Testis (tissue), 2 donors: ENCODE measurements at regions not wholly inside any gene's neighbourhood (a gene's known extent, or its start where the extent isn't known, plus 50 kb on each side); places are given as distances from the start of the nearest gene placed in this dataset.
"Not testable (repeated sequence)": the region's sequence is repeated elsewhere in the genome, so short reads cannot be mapped to it uniquely, and the experiment has no call there.

Experiments used
- DNase-seq: peaks from one replicate; pipeline ENCODE4 v3.0.0-alpha.2; 2019
- H3K27ac ChIP-seq, 2 donors: fragments of 200-600 bp; sonication (generic); one replicate each; pipeline ENCODE4 v1.5.1; 2019
- H3K27me3 ChIP-seq: fragments of 200-600 bp; sonication (generic); one replicate; pipeline ENCODE4 v1.5.1; 2019
- H3K36me3 ChIP-seq: fragments of 200-600 bp; sonication (generic); one replicate; pipeline ENCODE4 v1.5.1; 2017; ENCODE audit warnings: low read depth; ENCODE audit errors: missing control alignments
- H3K4me1 ChIP-seq: fragments of 200-600 bp; sonication (generic); one replicate; pipeline ENCODE4 v1.5.1; 2019
- H3K4me3 ChIP-seq, 2 donors: fragments of 200-600 bp; sonication (generic); one replicate each; pipeline ENCODE4 v1.5.1; 2017 to 2019
- H3K9me3 ChIP-seq: fragments of 200-600 bp; sonication (generic); one replicate; pipeline ENCODE4 v1.5.1; 2017
- WGBS, 2 donors: methylation state at CpG; one replicate each; pipeline ENCODE4 v1.1.5; 2018; 5-methylcytosine and 5-hydroxymethylcytosine counted together
- intact Hi-C: fragments of 100-400 bp; cut with DNase I; formaldehyde crosslinking; loops from one replicate; pipeline ENCODE4 v1.15.1; 2023; ENCODE audit warnings: low total_unique reads

GRCh38 chr7:76863150-76863773, 168.9 kb downstream of the SPDYE17 start:
- DNase-seq, H3K27ac ChIP-seq, H3K9me3 ChIP-seq, H3K4me1 ChIP-seq, H3K27me3 ChIP-seq, H3K4me3 ChIP-seq, intact Hi-C loops, H3K36me3 ChIP-seq: not testable (repeated sequence)
- WGBS, 2 donors: 17 to 42% methylated on average over 1 of the region's 5 CpGs

- intact Hi-C loops, H3K27ac ChIP-seq, H3K36me3 ChIP-seq: not testable (repeated sequence)
Measured at GRCh38 chr7:76862241-76862640, 169.9 kb downstream of the SPDYE17 start.

GRCh38 chr7:76859933-76860332, 172.2 kb downstream of the SPDYE17 start:
- H3K9me3 ChIP-seq, intact Hi-C loops, H3K36me3 ChIP-seq, H3K4me3 ChIP-seq, H3K27me3 ChIP-seq, H3K4me1 ChIP-seq, H3K27ac ChIP-seq, DNase-seq: not testable (repeated sequence)
- WGBS, 2 donors: 70 to 78% methylated on average over 5 of the region's 5 CpGs

More at GRCh38 chr7:76862241-76862640, 169.9 kb downstream of the SPDYE17 start:
- H3K27me3 ChIP-seq, DNase-seq, H3K4me3 ChIP-seq, H3K4me1 ChIP-seq, H3K9me3 ChIP-seq: not testable (repeated sequence)

GRCh38 chr7:76854631-76855030, 177.5 kb downstream of the SPDYE17 start:
- H3K4me3 ChIP-seq, DNase-seq, intact Hi-C loops, H3K4me1 ChIP-seq, H3K27me3 ChIP-seq, H3K36me3 ChIP-seq, H3K27ac ChIP-seq, H3K9me3 ChIP-seq: not testable (repeated sequence)

- H3K4me3 ChIP-seq, H3K27ac ChIP-seq, H3K36me3 ChIP-seq, DNase-seq, H3K9me3 ChIP-seq, intact Hi-C loops, H3K27me3 ChIP-seq, H3K4me1 ChIP-seq: not testable (repeated sequence)
- WGBS, 2 donors: 68 to 79% methylated on average over 6 of the region's 6 CpGs
Measured at GRCh38 chr7:76852787-76853584, 179.2 kb downstream of the SPDYE17 start.

GRCh38 chr7:76852362-76852761, 179.8 kb downstream of the SPDYE17 start:
- H3K4me3 ChIP-seq, intact Hi-C loops, H3K27me3 ChIP-seq, DNase-seq, H3K27ac ChIP-seq, H3K9me3 ChIP-seq, H3K36me3 ChIP-seq, H3K4me1 ChIP-seq: not testable (repeated sequence)
- 75 to 100% methylated on average over 1 of the region's 1 CpG for WGBS, 2 donors

- H3K4me1 ChIP-seq, H3K9me3 ChIP-seq, H3K36me3 ChIP-seq, H3K27ac ChIP-seq, H3K27me3 ChIP-seq, intact Hi-C loops, DNase-seq, H3K4me3 ChIP-seq: not testable (repeated sequence)
- 40 to 80% methylated on average over 1 to 2 of the region's 5 CpGs for WGBS, 2 donors
Measured at GRCh38 chr7:76851617-76852016, 180.5 kb downstream of the SPDYE17 start.

GRCh38 chr7:76849887-76850563, 182.1 kb downstream of the SPDYE17 start:
- H3K4me3 ChIP-seq, DNase-seq, H3K36me3 ChIP-seq, H3K4me1 ChIP-seq, H3K27ac ChIP-seq, H3K27me3 ChIP-seq, H3K9me3 ChIP-seq, intact Hi-C loops: not testable (repeated sequence)
- WGBS, 2 donors: 82 to 89% methylated on average over 2 of the region's 2 CpGs

- H3K27ac ChIP-seq, H3K4me1 ChIP-seq, DNase-seq, H3K36me3 ChIP-seq, H3K9me3 ChIP-seq, H3K4me3 ChIP-seq, H3K27me3 ChIP-seq, intact Hi-C loops: not testable (repeated sequence)
- WGBS, 2 donors: 74 to 93% methylated on average over 3 of the region's 3 CpGs
Measured at GRCh38 chr7:76839879-76840278, 192.3 kb downstream of the SPDYE17 start.

GRCh38 chr7:76839214-76839613, 192.9 kb downstream of the SPDYE17 start:
- 91 to 100% methylated on average over 1 of the region's 1 CpG for WGBS, 2 donors

GRCh38 chr7:76838357-76838756, 193.8 kb downstream of the SPDYE17 start:
- H3K4me3 ChIP-seq, H3K4me1 ChIP-seq, H3K9me3 ChIP-seq, DNase-seq, H3K36me3 ChIP-seq, H3K27ac ChIP-seq, H3K27me3 ChIP-seq, intact Hi-C loops: not testable (repeated sequence)
- WGBS, 2 donors: 77 to 81% methylated on average over 1 of the region's 1 CpG

More at GRCh38 chr7:76839214-76839613, 192.9 kb downstream of the SPDYE17 start:
- H3K4me1 ChIP-seq, H3K27ac ChIP-seq, H3K9me3 ChIP-seq, H3K36me3 ChIP-seq, H3K4me3 ChIP-seq, DNase-seq, H3K27me3 ChIP-seq, intact Hi-C loops: not testable (repeated sequence)

GRCh38 chr7:76829233-76829632, 202.2 kb upstream of the POMZP3 start:
- H3K27ac ChIP-seq, DNase-seq, intact Hi-C loops, H3K27me3 ChIP-seq, H3K36me3 ChIP-seq, H3K4me3 ChIP-seq, H3K9me3 ChIP-seq, H3K4me1 ChIP-seq: not testable (repeated sequence)
- WGBS, 2 donors: 93 to 95% methylated on average over 3 of the region's 3 CpGs
